NCI-H226 (cell line): ENCODE measurements at regions not wholly inside any gene's neighbourhood (a gene's known extent, or its start where the extent isn't known, plus 50 kb on each side); places are given as distances from the start of the nearest gene placed in this dataset.

Source experiments
- DNase-seq: peaks from one replicate; pipeline ENCODE4 v3.0.0-alpha.2; 2015

- DNase-seq = no peak
These were observed 259.4 kb downstream of the AUH start for GRCh38 chr9:91102269-91102668.

GRCh38 chr9:91103931-91104330 is 257.8 kb downstream of the AUH start:
- DNase-seq = no peak

GRCh38 chr9:91106415-91107081 is 255.2 kb downstream of the AUH start:
- no peak for DNase-seq

GRCh38 chr9:91111226-91111625 is 250.5 kb downstream of the AUH start:
- no peak for DNase-seq

GRCh38 chr9:91111876-91112275 is 249.8 kb downstream of the AUH start:
- no peak for DNase-seq

GRCh38 chr9:91113016-91113415 is 248.7 kb downstream of the AUH start:
- no peak for DNase-seq

GRCh38 chr9:91114450-91114849 is 247.3 kb downstream of the AUH start:
- DNase-seq = no peak

- no peak for DNase-seq
These were observed 245.5 kb downstream of the AUH start for GRCh38 chr9:91116211-91116610.

GRCh38 chr9:91116711-91117110 is 245.0 kb downstream of the AUH start:
- DNase-seq = no peak

GRCh38 chr9:91117474-91117891 is 244.2 kb downstream of the AUH start:
- DNase-seq = no peak

- DNase-seq = no peak
These were observed 243.6 kb downstream of the AUH start for GRCh38 chr9:91117959-91118703.

GRCh38 chr9:91118704-91119025 is 243.1 kb downstream of the AUH start:
- DNase-seq = no peak

- DNase-seq = peak; percentile 80
These were observed 242.6 kb downstream of the AUH start for GRCh38 chr9:91119142-91119541.

- DNase-seq = peak; percentile 32
These were observed 242.0 kb downstream of the AUH start for GRCh38 chr9:91119679-91120078.

- no peak for DNase-seq
These were observed 241.5 kb downstream of the AUH start for GRCh38 chr9:91120200-91120599.

- no peak for DNase-seq
These were observed 239.0 kb downstream of the AUH start for GRCh38 chr9:91122755-91123154.

- no peak for DNase-seq
These were observed 234.8 kb downstream of the AUH start for GRCh38 chr9:91126761-91127445.

GRCh38 chr9:91127653-91128052 is 234.1 kb downstream of the AUH start:
- DNase-seq = peak; percentile 57

GRCh38 chr9:91130796-91131318 is 230.9 kb downstream of the AUH start:
- no peak for DNase-seq

GRCh38 chr9:91131433-91131839 is 230.3 kb downstream of the AUH start:
- peak; percentile 88 for DNase-seq

- DNase-seq = no peak
These were observed 229.1 kb downstream of the AUH start for GRCh38 chr9:91132576-91133073.

GRCh38 chr9:91134608-91135007 is 227.1 kb downstream of the AUH start:
- DNase-seq = no peak

- DNase-seq = no peak
These were observed 224.3 kb downstream of the AUH start for GRCh38 chr9:91137391-91137790.

GRCh38 chr9:91138760-91139159 is 223.0 kb downstream of the AUH start:
- no peak for DNase-seq
